ENCODE measurements at regions not wholly inside any gene's neighbourhood (a gene's known extent, or its start where the extent isn't known, plus 50 kb on each side); places are given as distances from the start of the nearest gene placed in this dataset.

GRCh38 chr21:24825348-24825747 lies 781.9 kb downstream of the MRPL39 start:
- Histone ChIP-seq H2BK12ac (ENCODE audit: low read length in 2 of 2) (no peak overlapping the region), H3K4me3 (ENCODE audit: insufficient read depth in 1 of 2, low read depth in 1 of 2, low read length in 2 of 2) (no peak overlapping the region), H3K23ac (ENCODE audit: low read length in 2 of 2) (no peak overlapping the region), H3K27me3 (ENCODE audit: control insufficient read depth in 1 of 2, insufficient read depth in 1 of 2, low read length in 2 of 2) (no peaks in the 10 kb centered on the region), H3K18ac (ENCODE audit: low read depth in 1 of 2, low read length in 2 of 2) (no peak overlapping the region), H3K36me3 (ENCODE audit: control insufficient read depth in 1 of 2, insufficient read depth in 2 of 2, low read depth in 1 of 2, low read length in 2 of 2) (no peaks in the 10 kb centered on the region), H2BK5ac (ENCODE audit: low read depth, low read length, poor library complexity, severe bottlenecking) (no peak overlapping the region), H3K9me3 (ENCODE audit: control insufficient read depth, low read length) (no peaks in the 10 kb centered on the region), H3K27ac (ENCODE audit: low read length, poor library complexity, severe bottlenecking) (no peak overlapping the region), H3K4me1 (ENCODE audit: control insufficient read depth, insufficient read depth, low read depth, low read length) (no peaks in the 10 kb centered on the region), H3K4me2 (ENCODE audit: low read length, poor library complexity, severe bottlenecking) (no peak overlapping the region), H2AK5ac (ENCODE audit: low read length, severe bottlenecking) (no peak overlapping the region), H3K79me1 (replicated peaks; ENCODE audit: low read length, poor library complexity, severe bottlenecking) (no peaks in the 10 kb centered on the region), H3K14ac (ENCODE audit: low read length in 2 of 2) (no peak overlapping the region), H4K91ac (ENCODE audit: low read length) (no peak overlapping the region), H2BK120ac (ENCODE audit: low read depth, low read length) (no peak overlapping the region), H2AFZ (ENCODE audit: low read depth, low read length) (no peak overlapping the region), H3K4ac (ENCODE audit: low read depth in 1 of 2, low read length in 2 of 2) (no peak overlapping the region), H2BK15ac (ENCODE audit: low read depth, poor library complexity, severe bottlenecking) (no peak overlapping the region), H3K9ac (ENCODE audit: low read length) (no peak overlapping the region), H4K8ac (ENCODE audit: low read length) (no peak overlapping the region)
- no peak for DNase-seq
- no CpG with 5 or more reads among the region's 4 CpGs for WGBS

GRCh38 chr21:24824209-24824608 lies 783.1 kb downstream of the MRPL39 start:
- Histone ChIP-seq H2BK12ac (ENCODE audit: low read length in 2 of 2) (no peak overlapping the region), H3K23ac (ENCODE audit: low read length in 2 of 2) (no peak overlapping the region), H3K4me2 (ENCODE audit: low read length, poor library complexity, severe bottlenecking) (no peak overlapping the region), H3K4me3 (ENCODE audit: insufficient read depth in 1 of 2, low read depth in 1 of 2, low read length in 2 of 2) (no peak overlapping the region), H2AFZ (ENCODE audit: low read depth, low read length) (no peak overlapping the region), H3K27ac (ENCODE audit: low read length, poor library complexity, severe bottlenecking) (no peak overlapping the region), H3K27me3 (ENCODE audit: control insufficient read depth in 1 of 2, insufficient read depth in 1 of 2, low read length in 2 of 2) (no peaks in the 10 kb centered on the region), H3K9me3 (ENCODE audit: control insufficient read depth, low read length) (no peaks in the 10 kb centered on the region), H3K79me1 (replicated peaks; ENCODE audit: low read length, poor library complexity, severe bottlenecking) (no peaks in the 10 kb centered on the region), H3K4ac (ENCODE audit: low read depth in 1 of 2, low read length in 2 of 2) (no peak overlapping the region), H2AK5ac (ENCODE audit: low read length, severe bottlenecking) (no peak overlapping the region), H2BK5ac (ENCODE audit: low read depth, low read length, poor library complexity, severe bottlenecking) (no peak overlapping the region), H3K18ac (ENCODE audit: low read depth in 1 of 2, low read length in 2 of 2) (no peak overlapping the region), H4K91ac (ENCODE audit: low read length) (no peak overlapping the region), H2BK15ac (ENCODE audit: low read depth, poor library complexity, severe bottlenecking) (no peak overlapping the region), H3K4me1 (ENCODE audit: control insufficient read depth, insufficient read depth, low read depth, low read length) (no peaks in the 10 kb centered on the region), H3K36me3 (ENCODE audit: control insufficient read depth in 1 of 2, insufficient read depth in 2 of 2, low read depth in 1 of 2, low read length in 2 of 2) (no peaks in the 10 kb centered on the region), H4K8ac (ENCODE audit: low read length) (no peak overlapping the region), H3K9ac (ENCODE audit: low read length) (no peak overlapping the region), H3K14ac (ENCODE audit: low read length in 2 of 2) (no peak overlapping the region), H2BK120ac (ENCODE audit: low read depth, low read length) (no peak overlapping the region)
- 96% methylated on average over 3 of the region's 4 CpGs for WGBS
- no peak for DNase-seq

GRCh38 chr21:24823247-24823646 lies 784.0 kb downstream of the MRPL39 start:
- no peak overlapping the region for H3K18ac ChIP-seq (ENCODE audit: low read depth in 1 of 2, low read length in 2 of 2)
- H3K27me3 ChIP-seq (ENCODE audit: control insufficient read depth in 1 of 2, insufficient read depth in 1 of 2, low read length in 2 of 2): no peaks in the 10 kb centered on the region
- H2BK15ac ChIP-seq (ENCODE audit: low read depth, poor library complexity, severe bottlenecking): no peak overlapping the region
- H3K4ac ChIP-seq (ENCODE audit: low read depth in 1 of 2, low read length in 2 of 2): no peak overlapping the region
- no peak overlapping the region for H3K9ac ChIP-seq (ENCODE audit: low read length)
- no peak overlapping the region for H3K4me3 ChIP-seq (ENCODE audit: insufficient read depth in 1 of 2, low read depth in 1 of 2, low read length in 2 of 2)
- no peak for DNase-seq
- H3K36me3 ChIP-seq (ENCODE audit: control insufficient read depth in 1 of 2, insufficient read depth in 2 of 2, low read depth in 1 of 2, low read length in 2 of 2): no peaks in the 10 kb centered on the region
- no peak overlapping the region for H4K91ac ChIP-seq (ENCODE audit: low read length)
- no peak overlapping the region for H3K27ac ChIP-seq (ENCODE audit: low read length, poor library complexity, severe bottlenecking)
- H2AK5ac ChIP-seq (ENCODE audit: low read length, severe bottlenecking): no peak overlapping the region
- no peak overlapping the region for H3K4me2 ChIP-seq (ENCODE audit: low read length, poor library complexity, severe bottlenecking)
- H4K8ac ChIP-seq (ENCODE audit: low read length): no peak overlapping the region
- no CpG with 5 or more reads among the region's 2 CpGs for WGBS
- no peak overlapping the region for H3K23ac ChIP-seq (ENCODE audit: low read length in 2 of 2)
- H3K4me1 ChIP-seq (ENCODE audit: control insufficient read depth, insufficient read depth, low read depth, low read length): no peaks in the 10 kb centered on the region
- no peak overlapping the region for H2BK12ac ChIP-seq (ENCODE audit: low read length in 2 of 2)
- H2BK5ac ChIP-seq (ENCODE audit: low read depth, low read length, poor library complexity, severe bottlenecking): no peak overlapping the region
- H3K9me3 ChIP-seq (ENCODE audit: control insufficient read depth, low read length): no peaks in the 10 kb centered on the region
- H2AFZ ChIP-seq (ENCODE audit: low read depth, low read length): no peak overlapping the region
- no peak overlapping the region for H3K14ac ChIP-seq (ENCODE audit: low read length in 2 of 2)
- H3K79me1 ChIP-seq (replicated peaks; ENCODE audit: low read length, poor library complexity, severe bottlenecking): no peaks in the 10 kb centered on the region
- no peak overlapping the region for H2BK120ac ChIP-seq (ENCODE audit: low read depth, low read length)

- no peak overlapping the region for H3K18ac ChIP-seq (ENCODE audit: low read depth in 1 of 2, low read length in 2 of 2)
- no peaks in the 10 kb centered on the region for H3K4me1 ChIP-seq (ENCODE audit: control insufficient read depth, insufficient read depth, low read depth, low read length)
- H3K9me3 ChIP-seq (ENCODE audit: control insufficient read depth, low read length): no peaks in the 10 kb centered on the region
- no peak overlapping the region for H3K23ac ChIP-seq (ENCODE audit: low read length in 2 of 2)
- no peak for DNase-seq
- H2BK5ac ChIP-seq (ENCODE audit: low read depth, low read length, poor library complexity, severe bottlenecking): no peak overlapping the region
- H3K9ac ChIP-seq (ENCODE audit: low read length): no peak overlapping the region
- H3K27me3 ChIP-seq (ENCODE audit: control insufficient read depth in 1 of 2, insufficient read depth in 1 of 2, low read length in 2 of 2): no peaks in the 10 kb centered on the region
- no peak overlapping the region for H3K4me3 ChIP-seq (ENCODE audit: insufficient read depth in 1 of 2, low read depth in 1 of 2, low read length in 2 of 2)
- H3K79me1 ChIP-seq (replicated peaks; ENCODE audit: low read length, poor library complexity, severe bottlenecking): no peaks in the 10 kb centered on the region
- H2AFZ ChIP-seq (ENCODE audit: low read depth, low read length): no peak overlapping the region
- H3K27ac ChIP-seq (ENCODE audit: low read length, poor library complexity, severe bottlenecking): no peak overlapping the region
- H3K14ac ChIP-seq (ENCODE audit: low read length in 2 of 2): no peak overlapping the region
- no peak overlapping the region for H4K91ac ChIP-seq (ENCODE audit: low read length)
- no peak overlapping the region for H4K8ac ChIP-seq (ENCODE audit: low read length)
- no peak overlapping the region for H2BK12ac ChIP-seq (ENCODE audit: low read length in 2 of 2)
- no peaks in the 10 kb centered on the region for H3K36me3 ChIP-seq (ENCODE audit: control insufficient read depth in 1 of 2, insufficient read depth in 2 of 2, low read depth in 1 of 2, low read length in 2 of 2)
- 51% methylated on average over 3 of the region's 3 CpGs for WGBS
- H2BK15ac ChIP-seq (ENCODE audit: low read depth, poor library complexity, severe bottlenecking): no peak overlapping the region
- H3K4me2 ChIP-seq (ENCODE audit: low read length, poor library complexity, severe bottlenecking): no peak overlapping the region
- no peak overlapping the region for H2BK120ac ChIP-seq (ENCODE audit: low read depth, low read length)
- H2AK5ac ChIP-seq (ENCODE audit: low read length, severe bottlenecking): no peak overlapping the region
- no peak overlapping the region for H3K4ac ChIP-seq (ENCODE audit: low read depth in 1 of 2, low read length in 2 of 2)
Observed at GRCh38 chr21:24785033-24785432, 822.2 kb downstream of the MRPL39 start.

All from mesenchymal stem cell (in vitro differentiated cells and primary cell).